IPS DF 6.9 (cell line): ENCODE measurements at regions not wholly inside any gene's neighbourhood (a gene's known extent, or its start where the extent isn't known, plus 50 kb on each side); places are given as distances from the start of the nearest gene placed in this dataset.

Experiments used
- DNase-seq: peaks from one replicate; pipeline ENCODE4 v3.0.0-alpha.2; 2013; ENCODE audit warnings: low read depth, low spot score
- H3K27ac ChIP-seq: one replicate; pipeline ENCODE4 v1.5.1; 2013; ENCODE audit warnings: low read length, control low read depth
- H3K27me3 ChIP-seq: 2 replicates; pipeline ENCODE4 v1.6.1; 2013; ENCODE audit warnings: mild to moderate bottlenecking, low read length; ENCODE audit not compliant: control insufficient read depth, insufficient read depth
- H3K36me3 ChIP-seq: 2 replicates; pipeline ENCODE4 v1.6.1; 2013; ENCODE audit warnings: low read length; ENCODE audit not compliant: control insufficient read depth, insufficient read depth
- H3K4me1 ChIP-seq: 2 replicates; pipeline ENCODE4 v1.6.1; 2013; ENCODE audit warnings: low read length; ENCODE audit not compliant: control insufficient read depth, insufficient read depth
- H3K4me3 ChIP-seq: 2 replicates; pipeline ENCODE4 v1.5.1; 2013; ENCODE audit warnings: mild to moderate bottlenecking, low read length
- H3K9me3 ChIP-seq: 2 replicates; pipeline ENCODE4 v1.6.1; 2013; ENCODE audit warnings: low read length, inconsistent platforms; ENCODE audit not compliant: control insufficient read depth, insufficient read depth
- WGBS: extraction: QIAGEN DNeasy Blood & Tissue Kit; methylation state at CpG from one replicate; pipeline ENCODE4 v1.1.7; 2013; ENCODE audit warnings: mixed read lengths, missing lambda C conversion rate; ENCODE audit not compliant: insufficient read length, insufficient coverage; 5-methylcytosine and 5-hydroxymethylcytosine counted together

- Histone ChIP-seq H3K27ac (no peak overlapping the region), H3K27me3 (no peaks in the 10 kb centered on the region), H3K9me3 (no peaks in the 10 kb centered on the region), H3K36me3 (no peaks in the 10 kb centered on the region), H3K4me1 (no peaks in the 10 kb centered on the region), H3K4me3 (no peak overlapping the region)
- no CpG with 5 or more reads among the region's 1 CpG for WGBS
- no peak for DNase-seq
Measured at GRCh38 chr6:105501246-105501645, 98.4 kb upstream of the PREP start.

GRCh38 chr6:105500693-105501092 lies 97.8 kb upstream of the PREP start:
- H3K27me3 ChIP-seq, result no peaks in the 10 kb centered on the region
- no peaks in the 10 kb centered on the region for H3K9me3 ChIP-seq
- no peak overlapping the region for H3K27ac ChIP-seq
- no peak overlapping the region for H3K4me3 ChIP-seq
- H3K36me3 ChIP-seq, result no peaks in the 10 kb centered on the region
- DNase-seq, result no peak
- no CpG with 5 or more reads among the region's 1 CpG for WGBS
- no peaks in the 10 kb centered on the region for H3K4me1 ChIP-seq

- H3K36me3 ChIP-seq, result no peaks in the 10 kb centered on the region
- no peak overlapping the region for H3K27ac ChIP-seq
- WGBS, result no CpG with 5 or more reads among the region's 3 CpGs
- H3K4me1 ChIP-seq, result no peaks in the 10 kb centered on the region
- DNase-seq, result no peak
- H3K4me3 ChIP-seq, result no peak overlapping the region
- H3K9me3 ChIP-seq, result no peaks in the 10 kb centered on the region
- H3K27me3 ChIP-seq, result no peaks in the 10 kb centered on the region
Measured at GRCh38 chr6:105499931-105500330, 97.0 kb upstream of the PREP start.

- DNase-seq, result no peak
- Histone ChIP-seq H3K4me1 (no peaks in the 10 kb centered on the region), H3K9me3 (no peaks in the 10 kb centered on the region), H3K27me3 (no peaks in the 10 kb centered on the region), H3K27ac (no peak overlapping the region), H3K36me3 (no peaks in the 10 kb centered on the region), H3K4me3 (no peak overlapping the region)
- no CpG with 5 or more reads among the region's 2 CpGs for WGBS
Measured at GRCh38 chr6:105499136-105499870, 96.4 kb upstream of the PREP start.

GRCh38 chr6:105497549-105497948 lies 94.7 kb upstream of the PREP start:
- no peak for DNase-seq
- H3K27me3 ChIP-seq, result no peaks in the 10 kb centered on the region
- H3K36me3 ChIP-seq, result no peaks in the 10 kb centered on the region
- no peaks in the 10 kb centered on the region for H3K9me3 ChIP-seq
- WGBS, result no CpG with 5 or more reads among the region's 2 CpGs
- H3K27ac ChIP-seq, result no peak overlapping the region
- H3K4me3 ChIP-seq, result no peak overlapping the region
- no peaks in the 10 kb centered on the region for H3K4me1 ChIP-seq

- no CpG with 5 or more reads among the region's 6 CpGs for whole genome bisulfite sequencing
- no peaks in the 10 kb centered on the region for H3K9me3 ChIP-seq
Measured at GRCh38 chr6:105495515-105495914, 92.6 kb upstream of the PREP start.

GRCh38 chr6:105494688-105495087 lies 91.8 kb upstream of the PREP start:
- no CpG with 5 or more reads among the region's 5 CpGs for WGBS
- no peaks in the 10 kb centered on the region for H3K4me1 ChIP-seq
- DNase-seq, result no peak

More at GRCh38 chr6:105495515-105495914, 92.6 kb upstream of the PREP start:
- Histone ChIP-seq H3K4me1 (no peaks in the 10 kb centered on the region), H3K36me3 (no peaks in the 10 kb centered on the region), H3K4me3 (no peak overlapping the region), H3K27ac (no peak overlapping the region), H3K27me3 (no peaks in the 10 kb centered on the region)
- no peak for DNase-seq

GRCh38 chr6:105493736-105494135 lies 90.9 kb upstream of the PREP start:
- no peak for DNase-seq
- Histone ChIP-seq H3K27ac (no peak overlapping the region), H3K36me3 (no peaks in the 10 kb centered on the region), H3K4me1 (no peaks in the 10 kb centered on the region), H3K9me3 (no peaks in the 10 kb centered on the region), H3K27me3 (no peaks in the 10 kb centered on the region), H3K4me3 (no peak overlapping the region)
- no CpG with 5 or more reads among the region's 2 CpGs for WGBS

More at GRCh38 chr6:105494688-105495087, 91.8 kb upstream of the PREP start:
- Histone ChIP-seq H3K27me3 (no peaks in the 10 kb centered on the region), H3K27ac (no peak overlapping the region), H3K36me3 (no peaks in the 10 kb centered on the region), H3K9me3 (no peaks in the 10 kb centered on the region), H3K4me3 (no peak overlapping the region)

- no peaks in the 10 kb centered on the region for H3K4me1 ChIP-seq
- no peak overlapping the region for H3K4me3 ChIP-seq
- no peak overlapping the region for H3K27ac ChIP-seq
- no peaks in the 10 kb centered on the region for H3K36me3 ChIP-seq
- no peaks in the 10 kb centered on the region for H3K9me3 ChIP-seq
- H3K27me3 ChIP-seq, result no peaks in the 10 kb centered on the region
- no peak for DNase-seq
Measured at GRCh38 chr6:105492706-105493673, 90.1 kb upstream of the PREP start.

GRCh38 chr6:105489216-105489530 lies 86.3 kb upstream of the PREP start:
- H3K4me1 ChIP-seq, result no peaks in the 10 kb centered on the region
- H3K4me3 ChIP-seq, result no peak overlapping the region
- H3K27ac ChIP-seq, result no peak overlapping the region
- no peaks in the 10 kb centered on the region for H3K27me3 ChIP-seq
- DNase-seq, result no peak
- H3K36me3 ChIP-seq, result no peaks in the 10 kb centered on the region
- no peaks in the 10 kb centered on the region for H3K9me3 ChIP-seq
- no CpG with 5 or more reads among the region's 2 CpGs for WGBS
